ENCODE measurements at regions not wholly inside any gene's neighbourhood (a gene's known extent, or its start where the extent isn't known, plus 50 kb on each side); places are given as distances from the start of the nearest gene placed in this dataset.

DNA sequence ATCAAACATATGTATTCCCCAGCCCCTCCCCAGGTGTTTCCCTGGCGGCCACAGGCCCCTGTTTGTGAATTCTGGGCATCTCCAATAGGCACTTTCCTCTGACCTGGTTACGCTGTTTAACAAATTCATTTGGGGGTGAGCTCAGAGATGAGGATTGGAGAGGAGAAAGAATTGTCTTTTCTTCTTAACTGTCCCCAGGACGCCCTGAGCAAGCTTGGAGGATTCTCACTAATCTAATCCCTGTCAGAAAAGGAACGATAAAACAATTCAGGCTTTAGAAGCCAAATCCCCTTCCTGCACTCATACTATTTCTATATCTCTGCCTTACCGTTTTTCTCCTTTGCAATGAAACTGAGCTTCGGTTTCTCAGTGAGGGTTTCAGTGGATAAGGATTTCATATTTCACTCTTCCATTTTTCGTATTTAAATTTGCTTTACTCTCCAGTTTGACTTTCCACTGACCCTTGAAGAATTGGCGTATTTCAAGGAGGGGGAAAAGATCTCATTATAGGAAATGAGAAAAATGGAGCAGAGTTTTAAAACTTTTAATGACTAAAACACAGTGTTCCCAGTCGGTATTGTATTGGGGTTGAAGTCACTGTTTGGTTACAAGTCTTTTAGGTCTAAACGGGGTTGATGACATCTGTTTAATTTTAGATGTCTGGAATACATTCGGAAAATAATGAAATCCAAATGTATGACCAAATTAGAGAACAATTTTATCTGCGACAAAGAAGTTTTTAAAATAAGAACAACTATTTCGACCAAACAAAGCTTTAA lies 180.1 kb downstream of the MACROH2A1 start:
- no peak for DNase-seq (ENCODE audit: low spot score)

DNA sequence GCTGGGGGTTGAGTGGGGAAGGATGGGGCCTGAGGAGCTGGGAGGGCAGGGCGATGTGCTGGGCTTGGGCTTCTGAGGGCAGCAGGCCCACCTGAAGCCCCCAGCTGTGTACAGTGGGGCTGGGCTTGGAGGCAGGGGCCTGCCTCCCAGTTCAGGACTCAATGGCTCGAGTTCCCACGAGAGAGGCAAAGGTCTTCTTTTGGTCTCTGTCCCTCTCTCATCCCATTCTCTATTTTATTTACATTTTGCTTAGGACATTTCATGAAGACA lies 180.6 kb downstream of the MACROH2A1 start:
- DNase-seq (ENCODE audit: low spot score), result no peak

DNA sequence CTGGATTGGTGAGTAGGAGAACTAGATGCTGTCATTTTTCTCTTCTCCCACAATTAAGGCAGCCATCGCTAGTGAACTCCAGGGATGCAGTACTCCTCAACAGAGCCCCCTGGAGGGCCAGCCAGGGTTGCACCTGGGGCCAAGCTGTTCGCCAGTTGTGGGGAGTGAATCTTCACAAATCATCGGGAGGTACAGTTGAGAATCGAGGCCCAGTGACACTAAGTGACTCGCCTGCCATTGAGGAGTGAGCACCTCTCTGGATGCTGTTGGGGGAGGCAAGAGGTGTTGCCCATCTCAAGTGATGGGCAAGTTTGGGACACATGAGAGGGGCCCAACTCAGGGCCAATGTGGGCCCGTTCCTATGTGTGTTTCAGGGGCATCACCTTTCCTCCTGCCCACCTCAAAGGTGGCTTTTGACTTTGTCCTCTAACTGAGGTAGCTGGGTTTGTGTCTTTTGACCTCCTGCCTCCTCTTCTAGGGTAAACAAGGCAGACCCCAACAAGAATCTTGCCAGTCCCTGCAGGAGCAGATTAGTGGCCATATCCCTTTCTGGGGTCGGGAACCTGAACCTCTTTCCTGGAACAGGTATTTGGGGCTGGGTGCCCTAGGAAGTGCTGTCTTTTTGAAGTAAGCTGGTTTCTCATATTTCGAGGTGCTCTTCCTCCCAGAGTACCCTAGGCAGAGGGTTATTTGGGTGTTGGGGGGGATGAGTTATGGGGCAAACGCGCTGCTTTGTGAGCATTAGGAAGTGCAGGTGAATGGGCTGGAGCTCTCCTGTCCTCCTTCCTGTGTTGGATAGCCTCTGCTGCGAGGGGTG lies 181.2 kb downstream of the MACROH2A1 start:
- DNase-seq (ENCODE audit: low spot score), result no peak

DNA sequence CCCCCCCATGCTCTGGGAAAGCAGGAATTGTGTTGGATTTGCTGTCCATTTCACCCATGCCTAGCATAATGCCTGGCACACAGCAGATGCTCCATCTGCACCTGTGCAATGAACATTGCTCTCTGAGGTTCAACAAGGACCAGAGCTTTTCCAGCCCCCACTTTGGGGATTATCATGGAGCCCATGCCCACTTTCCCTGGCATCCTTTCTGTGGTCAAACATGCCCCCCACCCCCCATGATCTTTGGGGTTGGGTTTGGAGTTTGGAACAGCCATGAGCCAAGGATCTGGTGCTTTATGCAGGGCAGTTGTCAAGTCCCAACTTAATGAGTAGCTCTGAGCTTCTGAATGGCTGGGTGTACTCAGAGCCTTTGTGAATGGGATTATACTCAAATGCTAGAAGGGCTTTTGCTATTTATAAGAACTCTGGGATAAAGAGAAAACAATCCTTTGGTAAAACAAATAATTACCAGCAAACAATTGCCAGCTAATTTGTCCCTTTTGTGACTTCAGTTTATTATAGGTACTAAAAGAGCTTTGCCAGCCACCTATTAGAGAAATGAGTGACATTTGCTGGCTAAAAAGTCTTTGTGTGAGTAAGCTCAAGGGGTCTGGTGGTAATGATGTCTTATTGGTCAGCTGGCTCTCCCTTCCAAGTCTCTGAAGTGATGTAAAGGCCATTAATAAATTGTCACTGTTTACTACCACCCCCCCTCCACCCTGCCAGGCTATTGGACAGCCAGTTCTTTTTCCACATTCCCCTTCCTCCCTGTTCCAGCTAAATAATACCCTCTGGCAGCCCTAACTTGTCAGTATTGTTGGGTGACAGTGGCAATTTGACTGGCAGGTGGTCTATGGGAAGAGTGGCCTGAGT lies 182.3 kb downstream of the MACROH2A1 start:
- no peak for DNase-seq (ENCODE audit: low spot score)

DNA sequence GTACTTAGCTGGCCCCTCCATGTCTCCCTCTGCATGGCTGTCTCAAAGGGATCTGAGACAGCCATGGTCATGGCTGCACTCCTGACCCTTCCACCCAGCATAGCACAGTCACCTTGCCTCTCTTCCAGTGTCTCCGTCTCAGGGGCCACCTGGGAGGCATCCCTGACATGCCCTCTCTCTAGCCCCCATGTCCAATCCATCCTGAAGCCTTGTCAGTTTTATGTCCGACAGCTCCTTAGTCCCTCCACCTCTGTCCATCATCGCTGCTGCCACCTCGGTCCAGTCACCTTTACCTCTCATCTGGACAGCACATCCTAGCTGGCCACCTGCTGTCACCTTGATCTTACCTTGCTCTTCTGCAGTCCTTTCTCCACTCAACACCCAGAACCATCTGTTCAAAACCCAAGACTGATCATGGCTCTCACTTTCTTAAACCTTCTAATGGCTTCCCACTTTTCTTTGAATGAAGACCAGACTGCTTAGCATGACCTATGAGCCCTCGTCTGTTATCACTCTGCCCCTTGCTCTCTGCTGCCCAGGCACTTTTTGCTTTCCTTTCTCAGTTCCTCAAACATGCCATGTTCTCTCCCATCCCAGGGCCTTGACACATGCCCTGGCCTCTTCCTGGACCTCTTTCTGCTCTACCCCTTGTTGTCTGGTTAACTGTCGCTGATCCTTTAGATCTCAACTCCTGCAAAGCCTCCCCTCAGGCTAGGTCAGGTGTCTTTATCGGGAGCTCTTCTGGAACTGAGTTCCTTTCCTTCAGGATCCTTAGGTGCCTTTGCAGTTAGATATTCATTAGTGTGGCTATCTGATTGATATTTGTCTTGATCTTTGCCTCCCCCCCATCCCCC lies 181.8 kb upstream of the PITX1 start:
- DNase-seq (ENCODE audit: low spot score), result no peak

DNA sequence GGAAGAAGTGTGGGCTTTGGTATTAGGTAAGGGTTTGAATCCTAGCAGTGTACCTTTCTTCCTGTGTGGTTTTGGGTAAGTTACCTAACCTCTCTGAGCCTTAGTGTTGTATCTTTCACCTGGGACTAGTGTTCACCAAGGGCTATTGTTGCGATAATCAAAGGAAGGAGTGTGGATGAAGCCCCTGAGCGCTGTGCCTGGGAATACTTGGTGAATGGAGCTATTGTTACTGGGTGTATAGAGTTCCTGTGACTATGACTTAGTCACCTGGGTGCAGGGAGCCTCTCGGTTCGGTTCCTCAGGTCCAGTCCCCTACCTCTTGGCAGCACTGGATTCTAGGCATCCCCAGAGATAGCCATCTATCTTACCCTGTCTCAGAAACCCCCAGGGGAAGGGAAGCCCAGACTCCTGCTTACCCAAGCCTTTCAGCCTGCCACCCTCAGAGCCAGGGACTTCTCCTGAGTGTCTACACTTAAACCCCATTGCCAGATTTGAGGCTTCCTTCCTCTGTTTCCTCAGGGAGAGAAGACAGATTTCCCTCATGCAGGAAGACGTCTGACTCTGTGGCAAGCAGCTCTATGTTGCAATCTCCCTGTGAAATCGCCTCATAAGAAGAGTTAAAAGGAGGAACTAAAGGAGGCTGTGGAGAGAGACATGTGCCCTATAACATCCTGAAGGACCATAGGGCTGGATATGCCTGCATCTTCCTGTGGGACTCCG lies 181.0 kb upstream of the PITX1 start:
- DNase-seq (ENCODE audit: low spot score), result peak; percentile 23

DNA sequence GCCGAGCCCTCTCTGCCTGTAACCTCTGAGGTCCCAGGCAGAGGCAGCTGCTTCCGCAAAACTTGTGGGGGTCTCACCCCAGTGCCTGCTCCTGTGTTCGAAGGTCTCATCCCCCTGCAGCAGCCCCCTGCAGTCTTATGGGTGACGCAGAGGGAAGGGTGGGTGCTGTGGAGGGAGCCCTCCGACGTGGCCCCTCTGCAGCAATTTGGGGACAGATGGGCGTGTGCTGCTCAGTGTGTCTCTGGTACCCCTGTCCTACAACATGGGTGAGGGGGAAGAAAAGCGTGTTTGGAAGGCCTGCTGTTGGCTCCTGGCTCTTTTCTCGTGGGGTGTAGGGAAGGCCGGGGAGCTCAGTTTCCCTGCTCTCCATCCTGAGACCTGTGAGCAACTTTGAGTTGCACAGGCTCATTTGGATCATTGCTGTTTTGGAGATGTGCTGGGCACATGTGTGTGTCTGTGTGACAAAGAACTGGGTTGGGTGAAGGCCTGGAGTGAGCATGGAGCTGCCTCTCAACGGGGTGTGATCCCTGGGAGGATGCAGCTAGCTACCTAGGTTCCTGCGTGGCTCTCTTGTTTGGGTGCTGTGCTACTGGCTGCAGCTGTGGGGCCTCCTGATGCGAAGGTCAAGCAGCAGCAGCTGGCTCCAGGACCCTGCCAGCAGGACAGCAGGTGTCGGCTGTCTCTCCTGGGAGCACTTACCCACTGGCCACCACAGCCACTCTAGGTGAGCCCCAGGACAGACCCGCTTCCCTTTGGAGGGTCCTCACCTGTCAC lies 179.6 kb upstream of the PITX1 start:
- no peak for DNase-seq (ENCODE audit: low spot score)

DNA sequence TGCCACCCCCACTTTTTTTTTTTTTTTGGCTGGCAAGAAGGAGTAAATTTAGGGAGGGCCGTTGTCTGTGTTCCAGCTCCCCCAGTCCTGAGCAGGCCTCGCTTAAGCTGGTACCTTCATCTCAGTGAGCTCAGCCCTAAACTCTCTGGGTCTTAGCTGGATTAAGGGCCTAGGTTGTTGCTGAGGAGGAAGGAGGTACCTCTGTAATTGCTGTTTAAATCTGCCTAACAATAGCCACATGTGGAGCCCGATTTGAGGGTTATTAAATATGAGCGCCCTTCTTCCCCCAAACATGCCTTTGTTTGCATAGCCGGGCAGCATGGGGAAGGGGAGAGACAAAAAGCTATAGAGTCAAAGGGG lies 179.0 kb upstream of the PITX1 start:
- DNase-seq (ENCODE audit: low spot score), result no peak

DNA sequence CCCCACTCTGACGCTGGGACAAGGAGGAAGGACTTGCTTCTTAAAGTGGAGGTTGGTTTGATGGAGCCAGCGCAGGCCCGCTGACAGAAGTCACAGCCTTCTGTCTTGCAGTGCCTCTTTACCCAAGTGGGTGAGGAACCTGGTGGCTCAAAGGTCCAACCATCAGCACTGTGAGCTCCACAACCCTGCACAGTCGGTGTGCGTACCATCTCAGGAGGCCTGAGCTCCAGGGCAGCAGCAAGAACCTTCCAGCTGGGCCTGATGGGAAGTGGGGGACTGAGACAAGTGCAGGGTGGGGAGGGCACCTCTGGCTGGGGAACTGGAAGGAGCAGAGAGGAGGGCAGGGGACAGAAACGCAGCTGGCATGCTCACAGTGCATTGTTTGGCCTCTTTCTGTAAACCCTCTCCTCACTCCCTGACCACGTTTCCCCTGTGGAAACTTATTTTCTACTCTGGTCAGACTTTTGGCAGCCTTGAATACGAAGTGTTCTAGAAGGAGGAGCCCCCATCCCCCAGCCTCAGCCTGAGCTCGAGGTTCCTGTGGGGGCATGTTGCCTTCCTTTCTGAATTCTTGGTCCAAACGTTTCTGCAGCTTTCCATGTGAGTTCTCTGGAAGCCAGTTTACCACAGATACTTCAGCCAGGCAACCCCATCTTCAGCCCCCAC lies 178.5 kb upstream of the PITX1 start:
- DNase-seq (ENCODE audit: low spot score), result no peak

DNA sequence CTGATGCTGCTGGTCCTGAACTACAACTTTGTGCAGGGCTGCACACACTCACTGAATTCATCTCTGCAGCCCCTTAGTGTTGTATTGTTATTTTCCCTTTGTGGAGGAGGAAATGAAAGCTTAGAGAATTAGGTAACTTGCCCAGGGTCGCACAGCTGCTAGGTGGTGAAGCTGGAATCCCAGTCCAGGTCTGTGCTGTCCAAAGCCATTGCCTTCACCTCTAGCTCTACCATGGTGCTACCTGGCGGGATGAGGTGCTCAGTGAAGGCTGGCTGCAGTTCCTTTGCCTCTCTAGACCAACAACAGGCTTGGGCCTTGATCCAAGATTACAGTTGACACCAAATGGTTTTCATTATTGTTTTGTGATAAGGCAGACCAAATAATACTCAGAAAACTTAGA lies 177.8 kb upstream of the PITX1 start:
- no peak for DNase-seq (ENCODE audit: low spot score)

DNA sequence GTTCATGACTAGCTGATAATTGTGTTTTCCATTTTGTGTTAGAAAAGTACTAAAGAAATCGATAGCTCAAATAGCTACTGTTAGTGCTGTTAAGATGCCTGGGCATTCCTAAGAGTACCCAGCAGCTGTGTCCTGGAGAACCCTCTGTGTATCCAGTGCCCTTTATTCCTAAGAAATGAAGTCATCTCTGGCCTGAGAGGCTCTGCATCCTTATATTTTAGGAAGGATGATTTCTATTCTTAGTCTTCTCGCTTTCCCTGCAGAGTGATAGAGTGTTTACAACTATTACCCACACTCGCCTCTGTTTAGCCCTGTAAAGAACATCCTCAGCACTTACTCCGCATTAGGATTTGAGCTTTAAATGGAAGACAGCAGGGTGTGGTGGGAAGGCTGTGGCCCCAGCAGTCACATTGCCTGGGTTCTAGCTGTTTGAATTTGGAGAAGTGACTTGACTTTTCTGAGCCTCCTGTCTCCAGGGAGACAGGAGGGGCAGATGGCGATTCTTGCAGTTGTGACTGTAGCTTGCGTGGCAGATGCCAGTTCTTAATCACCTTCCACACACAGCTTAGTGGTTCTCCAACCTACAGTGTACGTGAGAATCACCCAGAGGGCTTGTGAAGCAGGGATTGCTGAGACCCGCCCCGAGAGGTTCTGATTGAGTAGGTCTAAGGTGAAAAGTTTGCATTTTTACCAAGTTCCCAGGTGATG lies 177.2 kb upstream of the PITX1 start:
- DNase-seq (ENCODE audit: low spot score), result no peak

DNA sequence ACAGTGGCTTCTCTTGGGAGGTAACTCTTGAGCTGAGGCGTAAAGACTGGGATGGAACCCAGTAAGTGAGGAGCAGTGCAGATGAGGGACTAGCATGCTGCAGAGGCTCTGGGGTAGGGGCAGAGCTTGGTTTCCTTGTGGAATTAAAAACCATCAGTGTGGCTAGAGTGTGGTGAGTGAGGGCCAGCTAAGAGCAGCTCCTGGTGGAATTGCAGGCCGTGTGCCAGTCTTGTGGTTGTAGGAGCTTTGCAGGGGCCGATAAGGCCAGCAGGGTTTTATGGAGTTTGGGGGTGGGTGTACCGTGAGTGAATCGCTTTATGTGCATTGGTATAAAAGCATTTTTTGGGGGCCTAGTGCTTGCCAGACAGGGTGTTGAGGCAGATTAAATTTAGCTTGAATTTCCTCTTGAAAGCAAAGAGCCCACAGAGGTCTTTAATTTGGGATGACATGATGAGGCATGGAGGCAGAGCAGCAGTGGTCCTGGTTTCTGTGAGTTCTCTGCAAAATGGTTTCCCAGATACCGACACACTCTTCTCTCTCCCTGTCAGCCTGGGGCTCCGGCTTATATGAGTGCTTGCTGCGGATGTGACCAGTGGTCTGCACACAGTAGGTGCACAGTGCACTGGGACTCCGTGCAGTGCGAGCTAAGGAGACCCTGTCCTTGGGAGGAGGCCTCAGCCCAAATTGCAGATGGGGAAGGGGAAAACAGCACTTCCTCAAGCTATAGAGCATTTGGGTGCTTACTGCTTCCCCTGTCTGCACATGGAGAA lies 176.4 kb upstream of the PITX1 start:
- no peak for DNase-seq (ENCODE audit: low spot score)

DNA sequence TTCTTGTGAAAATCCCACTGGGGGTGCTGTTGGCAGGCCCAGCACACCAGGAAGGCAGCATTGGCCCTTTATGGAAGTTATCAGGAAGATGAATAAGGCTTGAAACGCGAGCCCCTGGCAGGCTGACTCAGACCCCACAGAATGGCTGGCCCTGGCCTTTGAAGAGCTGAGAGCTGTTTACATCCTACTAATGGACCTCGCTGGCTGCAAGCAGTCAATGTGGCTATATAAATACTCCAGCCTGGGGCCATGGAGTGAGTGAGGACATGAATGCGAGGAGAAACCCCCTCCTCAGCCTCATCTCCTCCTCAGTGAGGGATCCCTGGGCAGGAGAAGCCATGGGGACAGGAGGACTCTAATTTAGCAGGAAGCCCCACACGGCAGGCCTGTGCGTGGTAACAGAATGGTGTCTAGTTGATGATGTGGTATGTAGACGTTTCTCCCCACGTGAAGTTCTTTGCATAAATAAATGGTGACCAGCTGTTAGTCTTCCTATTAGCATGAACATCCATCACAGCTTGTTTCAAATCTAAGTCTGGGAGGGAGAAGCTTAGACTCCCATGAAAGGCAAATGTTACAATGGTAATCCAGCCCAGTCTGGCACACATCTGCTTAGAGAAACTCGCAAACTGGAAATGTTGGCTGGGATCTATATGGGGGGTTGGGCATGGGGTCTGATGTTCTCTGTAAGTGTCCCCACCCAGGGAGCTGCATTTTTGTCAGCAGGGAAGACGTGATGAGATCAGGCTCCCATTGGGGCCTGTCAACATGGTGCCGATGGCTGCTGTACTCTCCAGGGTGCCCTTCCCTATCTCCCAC lies 175.1 kb upstream of the PITX1 start:
- no peak for DNase-seq (ENCODE audit: low spot score)

DNA sequence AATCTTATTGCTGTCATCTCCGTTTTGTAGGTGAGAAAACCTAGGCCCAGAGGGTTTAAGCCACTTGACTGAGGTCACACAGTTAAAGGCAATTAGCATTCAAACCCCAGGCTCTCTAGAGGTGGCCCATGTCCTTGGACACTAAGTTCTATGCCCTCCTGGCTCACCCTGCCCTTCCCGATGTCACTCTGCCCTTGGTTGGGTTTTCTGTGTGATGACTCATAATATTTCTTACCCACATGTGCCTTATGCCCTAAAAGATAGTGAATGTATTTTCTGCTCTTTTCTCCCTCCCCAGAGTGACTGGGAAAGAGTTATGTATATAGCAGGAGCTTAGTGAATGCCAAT lies 174.5 kb upstream of the PITX1 start:
- DNase-seq (ENCODE audit: low spot score), result no peak

DNA sequence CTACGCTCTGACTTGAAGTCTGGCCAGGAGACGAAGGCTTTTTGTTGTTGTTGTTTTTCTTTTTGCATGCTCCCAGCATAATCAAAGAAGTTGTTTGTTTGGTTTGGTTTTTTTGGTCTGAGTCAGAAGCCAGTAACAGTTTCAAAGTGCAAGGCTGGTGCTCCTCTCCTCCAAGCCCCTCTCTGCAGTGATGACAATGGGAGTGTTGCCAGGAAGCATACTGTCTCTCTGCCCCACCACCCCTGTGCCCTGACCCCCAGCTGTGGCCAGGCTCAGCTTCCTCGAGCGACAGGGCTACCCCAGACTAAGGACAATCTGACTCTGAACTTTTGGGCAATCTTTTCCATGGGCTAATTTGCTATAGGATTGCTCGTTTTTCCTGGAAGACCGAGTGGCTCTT lies 173.8 kb upstream of the PITX1 start:
- DNase-seq (ENCODE audit: low spot score), result no peak

DNA sequence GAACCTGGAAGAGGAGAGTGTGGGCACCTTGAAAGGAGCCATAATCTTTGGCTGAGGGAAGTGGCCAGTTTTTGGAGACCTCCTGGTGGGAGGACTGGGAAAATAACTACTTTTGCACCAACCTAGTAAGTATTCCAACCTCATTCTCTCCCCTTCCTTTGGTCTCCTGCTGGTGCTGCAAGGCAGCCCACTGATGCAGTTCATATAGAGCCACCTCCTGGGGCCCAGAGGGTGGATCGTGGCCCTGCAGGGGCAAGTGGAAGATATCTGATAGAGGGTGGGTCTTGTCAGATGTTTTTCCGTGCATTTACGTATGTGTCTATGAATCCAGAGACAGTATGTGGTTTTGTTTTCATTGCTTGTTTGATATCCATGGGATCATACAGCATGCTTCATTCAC lies 172.8 kb upstream of the PITX1 start:
- DNase-seq (ENCODE audit: low spot score), result no peak

DNA sequence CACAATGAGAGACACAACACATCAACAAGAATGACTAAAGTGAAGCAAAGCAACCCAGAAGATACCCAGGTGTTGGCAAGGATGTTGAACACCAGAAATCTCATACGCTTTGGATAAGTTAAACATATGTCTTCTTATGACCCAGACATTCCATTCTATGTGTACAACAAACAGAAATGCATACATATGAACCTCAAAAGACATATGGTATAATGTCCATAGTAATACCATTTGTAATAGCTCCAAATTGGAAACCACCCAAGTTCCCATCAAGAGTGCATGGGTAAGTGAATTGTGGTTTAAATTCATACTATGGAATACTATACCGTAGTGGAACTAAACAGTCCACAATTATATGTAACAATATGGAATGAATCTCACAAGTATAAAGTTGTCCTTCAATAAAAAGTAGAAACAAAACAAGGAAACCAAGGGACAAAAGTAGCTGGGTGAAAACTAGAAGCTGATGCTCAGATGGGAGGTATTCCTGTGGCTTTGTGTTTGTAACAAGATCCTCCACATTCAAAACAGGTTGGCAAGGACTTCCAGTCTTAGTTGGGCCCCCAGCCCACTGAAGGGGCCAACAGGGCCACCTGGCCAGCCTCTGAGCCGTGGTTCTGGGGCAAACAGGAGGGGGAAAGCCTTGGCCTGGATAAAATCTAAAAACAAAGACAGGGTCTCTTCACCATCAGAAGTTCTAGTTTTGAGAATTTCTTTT lies 171.8 kb upstream of the PITX1 start:
- no peak for DNase-seq (ENCODE audit: low spot score)

All from pons (tissue), 1 donor.